ENCODE measurements at regions not wholly inside any gene's neighbourhood (a gene's known extent, or its start where the extent isn't known, plus 50 kb on each side); places are given as distances from the start of the nearest gene placed in this dataset.

DNA sequence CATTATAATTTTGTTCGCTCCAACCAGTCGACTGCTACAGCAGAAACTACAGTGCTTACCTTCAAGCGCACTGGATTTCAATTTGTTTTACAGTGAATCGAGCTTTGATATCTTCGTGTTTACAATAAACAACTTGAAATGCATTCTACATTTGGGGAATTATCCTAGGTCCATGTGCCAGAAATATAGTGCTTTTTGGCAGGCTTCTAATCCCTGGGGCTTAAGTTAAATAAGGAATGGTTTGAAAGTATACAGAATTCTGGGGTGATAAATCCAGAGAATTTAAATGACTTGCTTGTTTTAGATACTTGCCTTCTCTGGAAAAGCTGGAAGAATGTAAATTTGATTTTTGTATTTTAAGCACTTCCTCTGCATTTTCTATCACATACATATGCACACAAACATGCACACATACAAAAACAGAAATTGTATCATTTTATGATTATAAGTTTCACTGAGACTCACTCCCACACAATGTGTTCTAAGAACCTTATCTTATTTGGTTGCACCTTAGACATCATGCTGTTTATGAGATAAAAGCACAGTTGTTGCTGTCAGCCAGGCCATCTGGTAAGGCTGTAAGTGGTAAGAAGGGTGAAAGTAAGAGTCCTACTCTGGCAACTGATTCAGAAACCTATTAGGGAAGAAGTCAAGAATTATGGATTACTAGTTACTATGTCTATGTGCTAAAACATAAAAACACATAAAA lies 347.2 kb upstream of the KCND2 start:
- TF ChIP-seq, protein P1, sequence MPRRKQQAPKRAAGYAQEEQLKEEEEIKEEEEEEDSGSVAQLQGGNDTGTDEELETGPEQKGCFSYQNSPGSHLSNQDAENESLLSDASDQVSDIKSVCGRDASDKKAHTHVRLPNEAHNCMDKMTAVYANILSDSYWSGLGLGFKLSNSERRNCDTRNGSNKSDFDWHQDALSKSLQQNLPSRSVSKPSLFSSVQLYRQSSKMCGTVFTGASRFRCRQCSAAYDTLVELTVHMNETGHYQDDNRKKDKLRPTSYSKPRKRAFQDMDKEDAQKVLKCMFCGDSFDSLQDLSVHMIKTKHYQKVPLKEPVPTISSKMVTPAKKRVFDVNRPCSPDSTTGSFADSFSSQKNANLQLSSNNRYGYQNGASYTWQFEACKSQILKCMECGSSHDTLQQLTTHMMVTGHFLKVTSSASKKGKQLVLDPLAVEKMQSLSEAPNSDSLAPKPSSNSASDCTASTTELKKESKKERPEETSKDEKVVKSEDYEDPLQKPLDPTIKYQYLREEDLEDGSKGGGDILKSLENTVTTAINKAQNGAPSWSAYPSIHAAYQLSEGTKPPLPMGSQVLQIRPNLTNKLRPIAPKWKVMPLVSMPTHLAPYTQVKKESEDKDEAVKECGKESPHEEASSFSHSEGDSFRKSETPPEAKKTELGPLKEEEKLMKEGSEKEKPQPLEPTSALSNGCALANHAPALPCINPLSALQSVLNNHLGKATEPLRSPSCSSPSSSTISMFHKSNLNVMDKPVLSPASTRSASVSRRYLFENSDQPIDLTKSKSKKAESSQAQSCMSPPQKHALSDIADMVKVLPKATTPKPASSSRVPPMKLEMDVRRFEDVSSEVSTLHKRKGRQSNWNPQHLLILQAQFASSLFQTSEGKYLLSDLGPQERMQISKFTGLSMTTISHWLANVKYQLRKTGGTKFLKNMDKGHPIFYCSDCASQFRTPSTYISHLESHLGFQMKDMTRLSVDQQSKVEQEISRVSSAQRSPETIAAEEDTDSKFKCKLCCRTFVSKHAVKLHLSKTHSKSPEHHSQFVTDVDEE (CRISPR knock-in tag; IDR thresholded peaks at IDR 0.05) = no peak
- TF ChIP-seq, protein P2, sequence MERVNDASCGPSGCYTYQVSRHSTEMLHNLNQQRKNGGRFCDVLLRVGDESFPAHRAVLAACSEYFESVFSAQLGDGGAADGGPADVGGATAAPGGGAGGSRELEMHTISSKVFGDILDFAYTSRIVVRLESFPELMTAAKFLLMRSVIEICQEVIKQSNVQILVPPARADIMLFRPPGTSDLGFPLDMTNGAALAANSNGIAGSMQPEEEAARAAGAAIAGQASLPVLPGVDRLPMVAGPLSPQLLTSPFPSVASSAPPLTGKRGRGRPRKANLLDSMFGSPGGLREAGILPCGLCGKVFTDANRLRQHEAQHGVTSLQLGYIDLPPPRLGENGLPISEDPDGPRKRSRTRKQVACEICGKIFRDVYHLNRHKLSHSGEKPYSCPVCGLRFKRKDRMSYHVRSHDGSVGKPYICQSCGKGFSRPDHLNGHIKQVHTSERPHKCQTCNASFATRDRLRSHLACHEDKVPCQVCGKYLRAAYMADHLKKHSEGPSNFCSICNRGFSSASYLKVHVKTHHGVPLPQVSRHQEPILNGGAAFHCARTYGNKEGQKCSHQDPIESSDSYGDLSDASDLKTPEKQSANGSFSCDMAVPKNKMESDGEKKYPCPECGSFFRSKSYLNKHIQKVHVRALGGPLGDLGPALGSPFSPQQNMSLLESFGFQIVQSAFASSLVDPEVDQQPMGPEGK (CRISPR knock-in tag; IDR thresholded peaks at IDR 0.05; ENCODE audit: borderline replicate concordance) = no peak
- TF ChIP-seq RARB (CRISPR knock-in tag; IDR thresholded peaks at IDR 0.05) (no peak), ZFP30 (CRISPR knock-in tag; IDR thresholded peaks at IDR 0.05) (no peak), ZNF70 (CRISPR knock-in tag; IDR thresholded peaks at IDR 0.05) (no peak), TCF4 (CRISPR knock-in tag; IDR thresholded peaks at IDR 0.05; ENCODE audit: borderline replicate concordance) (no peak), ZC3H10 (CRISPR knock-in tag; IDR thresholded peaks at IDR 0.05) (no peak), PPARA (CRISPR knock-in tag; IDR thresholded peaks at IDR 0.05; ENCODE audit: borderline replicate concordance) (no peak), ESRRG (CRISPR knock-in tag; IDR thresholded peaks at IDR 0.05) (no peak), SNAI2 (CRISPR knock-in tag; IDR thresholded peaks at IDR 0.05) (no peak)
- TF ChIP-seq, protein P3, sequence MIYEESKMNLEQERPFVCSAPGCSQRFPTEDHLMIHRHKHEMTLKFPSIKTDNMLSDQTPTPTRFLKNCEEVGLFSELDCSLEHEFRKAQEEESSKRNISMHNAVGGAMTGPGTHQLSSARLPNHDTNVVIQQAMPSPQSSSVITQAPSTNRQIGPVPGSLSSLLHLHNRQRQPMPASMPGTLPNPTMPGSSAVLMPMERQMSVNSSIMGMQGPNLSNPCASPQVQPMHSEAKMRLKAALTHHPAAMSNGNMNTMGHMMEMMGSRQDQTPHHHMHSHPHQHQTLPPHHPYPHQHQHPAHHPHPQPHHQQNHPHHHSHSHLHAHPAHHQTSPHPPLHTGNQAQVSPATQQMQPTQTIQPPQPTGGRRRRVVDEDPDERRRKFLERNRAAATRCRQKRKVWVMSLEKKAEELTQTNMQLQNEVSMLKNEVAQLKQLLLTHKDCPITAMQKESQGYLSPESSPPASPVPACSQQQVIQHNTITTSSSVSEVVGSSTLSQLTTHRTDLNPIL (CRISPR knock-in tag; IDR thresholded peaks at IDR 0.05; ENCODE audit: low read depth) = no peak
- TF ChIP-seq, protein P4, sequence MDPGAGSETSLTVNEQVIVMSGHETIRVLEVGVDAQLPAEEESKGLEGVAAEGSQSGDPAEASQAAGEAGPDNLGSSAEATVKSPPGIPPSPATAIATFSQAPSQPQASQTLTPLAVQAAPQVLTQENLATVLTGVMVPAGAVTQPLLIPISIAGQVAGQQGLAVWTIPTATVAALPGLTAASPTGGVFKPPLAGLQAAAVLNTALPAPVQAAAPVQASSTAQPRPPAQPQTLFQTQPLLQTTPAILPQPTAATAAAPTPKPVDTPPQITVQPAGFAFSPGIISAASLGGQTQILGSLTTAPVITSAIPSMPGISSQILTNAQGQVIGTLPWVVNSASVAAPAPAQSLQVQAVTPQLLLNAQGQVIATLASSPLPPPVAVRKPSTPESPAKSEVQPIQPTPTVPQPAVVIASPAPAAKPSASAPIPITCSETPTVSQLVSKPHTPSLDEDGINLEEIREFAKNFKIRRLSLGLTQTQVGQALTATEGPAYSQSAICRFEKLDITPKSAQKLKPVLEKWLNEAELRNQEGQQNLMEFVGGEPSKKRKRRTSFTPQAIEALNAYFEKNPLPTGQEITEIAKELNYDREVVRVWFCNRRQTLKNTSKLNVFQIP (CRISPR knock-in tag; IDR thresholded peaks at IDR 0.05; ENCODE audit: borderline replicate concordance, low read depth) = no peak

Measured in SK-N-SH treated with all-trans-retinoic acid at 6 μM for 48 hours (cell line).